Neural progenitor cell (in vitro differentiated cells): ENCODE measurements at regions not wholly inside any gene's neighbourhood (a gene's known extent, or its start where the extent isn't known, plus 50 kb on each side); places are given as distances from the start of the nearest gene placed in this dataset.

ENCODE experiments used
- DNase-seq: peaks from one replicate; pipeline ENCODE4 v3.0.0-alpha.2; 2016; ENCODE audit warnings: low spot score
- H2AFZ ChIP-seq: fragments of 200-600 bp; sonication (generic); replicated peaks from 2 replicates; pipeline ENCODE4 v1.6.1; 2016; ENCODE audit warnings: antibody characterized with exemption
- H3F3A ChIP-seq: fragments of 200-600 bp; sonication (generic); 2 replicates; pipeline ENCODE4 v1.6.1; 2016; ENCODE audit warnings: antibody characterized with exemption, low read depth
- H3K27ac ChIP-seq: fragments of 200-600 bp; sonication (generic); 2 replicates; pipeline ENCODE4 v1.5.1; 2016; ENCODE audit warnings: mild to moderate bottlenecking
- H3K27me3 ChIP-seq: fragments of 200-600 bp; sonication (generic); 2 replicates; pipeline ENCODE4 v1.6.1; 2016; ENCODE audit warnings: mild to moderate bottlenecking, moderate library complexity
- H3K36me3 ChIP-seq: fragments of 200-600 bp; sonication (generic); 2 replicates; pipeline ENCODE4 v1.5.1; 2016
- H3K4me1 ChIP-seq: fragments of 200-600 bp; sonication (generic); 2 replicates; pipeline ENCODE4 v1.6.1; 2016; ENCODE audit warnings: mixed run types
- H3K4me2 ChIP-seq: fragments of 200-600 bp; sonication (generic); 2 replicates; pipeline ENCODE4 v1.6.1; 2016
- H3K4me3 ChIP-seq: fragments of 200-600 bp; sonication (generic); 2 replicates; pipeline ENCODE4 v1.5.1; 2016
- H3K79me2 ChIP-seq: fragments of 200-600 bp; sonication (generic); 2 replicates; pipeline ENCODE4 v1.6.1; 2016; ENCODE audit warnings: low read depth
- H3K9ac ChIP-seq: fragments of 200-600 bp; sonication (generic); 2 replicates; pipeline ENCODE4 v1.6.1; 2016
- H3K9me3 ChIP-seq: fragments of 200-600 bp; sonication (generic); 2 replicates; pipeline ENCODE4 v1.5.1; 2016; ENCODE audit warnings: low read depth
- H4K20me1 ChIP-seq: fragments of 200-600 bp; sonication (generic); 2 replicates; pipeline ENCODE4 v1.6.1; 2016; ENCODE audit warnings: low read depth
- H3K27ac Mint-ChIP-seq: 3 replicates; pipeline ENCODE4 v1.8.0; 2021; ENCODE audit warnings: mixed read lengths
- H3K27me3 Mint-ChIP-seq: 2 replicates; pipeline ENCODE4 v1.8.0; 2022; ENCODE audit warnings: low read depth, mild to moderate bottlenecking, inconsistent platforms, moderate library complexity, mixed read lengths; ENCODE audit not compliant: insufficient read depth
- H3K36me3 Mint-ChIP-seq: 3 replicates; pipeline ENCODE4 v1.8.0; 2021; ENCODE audit warnings: mixed read lengths
- H3K4me1 Mint-ChIP-seq: 3 replicates; pipeline ENCODE4 v1.8.0; 2021; ENCODE audit warnings: mixed read lengths
- H3K4me3 Mint-ChIP-seq: 3 replicates; pipeline ENCODE4 v1.8.0; 2021; ENCODE audit warnings: mild to moderate bottlenecking, moderate library complexity, mixed read lengths
- H3K9me3 Mint-ChIP-seq: 3 replicates; pipeline ENCODE4 v1.8.0; 2020; ENCODE audit warnings: mixed read lengths
- EZH2 ChIP-seq: fragments of 200-600 bp; sonication (generic); IDR thresholded peaks from 2 replicates; pipeline ENCODE4 v1.6.1; 2017; ENCODE audit warnings: antibody characterized with exemption, mild to moderate bottlenecking, moderate library complexity
- EZH2phosphoT487 ChIP-seq: fragments of 200-600 bp; sonication (generic); IDR thresholded peaks from 2 replicates; pipeline ENCODE4 v1.6.1; 2017; ENCODE audit warnings: antibody characterized with exemption
- TF ChIP-seq, protein P1 (sequence below): fragments of 200-600 bp; sonication (generic); IDR thresholded peaks from 2 replicates; pipeline ENCODE4 v1.5.1; 2017; ENCODE audit warnings: antibody characterized with exemption, mild to moderate bottlenecking

DNA sequence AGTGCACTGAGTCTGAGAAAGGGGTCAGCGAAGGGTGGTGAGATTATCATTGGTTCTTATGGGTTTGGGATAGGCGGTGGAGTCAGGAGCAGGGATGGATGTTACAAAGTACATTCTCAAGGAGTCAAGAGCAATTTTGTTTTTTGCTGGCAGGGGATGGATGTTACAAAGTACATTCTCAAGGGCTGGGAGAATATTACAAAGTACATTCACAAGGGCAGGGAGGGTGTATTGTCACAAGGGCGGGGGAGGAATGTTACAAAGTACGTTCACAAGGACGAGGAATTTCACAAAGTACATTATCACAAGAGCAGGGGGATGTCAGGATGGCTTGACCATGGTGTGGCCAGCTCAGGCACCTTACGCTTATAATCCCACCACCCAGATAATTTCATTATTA, 59.3 kb upstream of the FAM89A start:
- no peak for DNase-seq
- Mint-ChIP-seq H3K36me3 (no peaks in the 10 kb centered on the region), H3K9me3 (no peaks in the 10 kb centered on the region), H3K4me3 (no peak overlapping the region), H3K4me1 (peaks cover 11% of the 10 kb centered on the region), H3K27me3 (peaks cover 9% of the 10 kb centered on the region), H3K27ac (no peak overlapping the region)
- Histone ChIP-seq H3K79me2 (no peaks in the 10 kb centered on the region), H3K4me2 (no peak overlapping the region), H3K9ac (no peak overlapping the region), H4K20me1 (no peaks in the 10 kb centered on the region), H3K4me3 (no peak overlapping the region), H3F3A (no peaks in the 10 kb centered on the region), H2AFZ (no peak overlapping the region), H3K36me3 (no peaks in the 10 kb centered on the region), H3K4me1 (no peaks in the 10 kb centered on the region), H3K9me3 (no peaks in the 10 kb centered on the region), H3K27ac (no peak overlapping the region), H3K27me3 (peaks cover 38% of the 10 kb centered on the region)
- TF ChIP-seq, protein P1, sequence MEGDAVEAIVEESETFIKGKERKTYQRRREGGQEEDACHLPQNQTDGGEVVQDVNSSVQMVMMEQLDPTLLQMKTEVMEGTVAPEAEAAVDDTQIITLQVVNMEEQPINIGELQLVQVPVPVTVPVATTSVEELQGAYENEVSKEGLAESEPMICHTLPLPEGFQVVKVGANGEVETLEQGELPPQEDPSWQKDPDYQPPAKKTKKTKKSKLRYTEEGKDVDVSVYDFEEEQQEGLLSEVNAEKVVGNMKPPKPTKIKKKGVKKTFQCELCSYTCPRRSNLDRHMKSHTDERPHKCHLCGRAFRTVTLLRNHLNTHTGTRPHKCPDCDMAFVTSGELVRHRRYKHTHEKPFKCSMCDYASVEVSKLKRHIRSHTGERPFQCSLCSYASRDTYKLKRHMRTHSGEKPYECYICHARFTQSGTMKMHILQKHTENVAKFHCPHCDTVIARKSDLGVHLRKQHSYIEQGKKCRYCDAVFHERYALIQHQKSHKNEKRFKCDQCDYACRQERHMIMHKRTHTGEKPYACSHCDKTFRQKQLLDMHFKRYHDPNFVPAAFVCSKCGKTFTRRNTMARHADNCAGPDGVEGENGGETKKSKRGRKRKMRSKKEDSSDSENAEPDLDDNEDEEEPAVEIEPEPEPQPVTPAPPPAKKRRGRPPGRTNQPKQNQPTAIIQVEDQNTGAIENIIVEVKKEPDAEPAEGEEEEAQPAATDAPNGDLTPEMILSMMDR, result no peak
- no peak for TF ChIP-seq EZH2phosphoT487
- no peak for TF ChIP-seq EZH2

DNA sequence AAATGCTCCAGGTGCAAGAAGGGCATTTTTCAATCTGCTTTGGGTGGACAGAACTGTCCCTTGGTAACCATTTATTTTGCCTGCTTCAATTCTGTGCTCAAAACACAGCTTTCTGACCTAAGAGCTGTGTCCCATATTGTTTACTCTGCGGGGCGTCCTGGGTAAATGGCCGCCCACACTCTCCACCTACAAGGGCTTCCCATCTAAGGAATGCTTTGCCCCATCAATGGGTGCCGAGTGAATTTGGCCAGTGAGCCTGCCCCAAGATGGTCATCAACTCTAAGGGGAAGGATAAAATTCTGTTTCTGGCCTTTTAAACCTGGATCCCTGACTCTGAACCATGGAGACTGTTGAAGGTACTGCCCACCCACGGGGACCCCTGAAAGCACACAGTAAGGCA, 55.5 kb upstream of the FAM89A start:
- peaks cover 14% of the 10 kb centered on the region for H3K27me3 Mint-ChIP-seq
- H3K4me3 ChIP-seq, result no peak overlapping the region
- peaks cover 29% of the 10 kb centered on the region for H3K4me1 Mint-ChIP-seq

DNA sequence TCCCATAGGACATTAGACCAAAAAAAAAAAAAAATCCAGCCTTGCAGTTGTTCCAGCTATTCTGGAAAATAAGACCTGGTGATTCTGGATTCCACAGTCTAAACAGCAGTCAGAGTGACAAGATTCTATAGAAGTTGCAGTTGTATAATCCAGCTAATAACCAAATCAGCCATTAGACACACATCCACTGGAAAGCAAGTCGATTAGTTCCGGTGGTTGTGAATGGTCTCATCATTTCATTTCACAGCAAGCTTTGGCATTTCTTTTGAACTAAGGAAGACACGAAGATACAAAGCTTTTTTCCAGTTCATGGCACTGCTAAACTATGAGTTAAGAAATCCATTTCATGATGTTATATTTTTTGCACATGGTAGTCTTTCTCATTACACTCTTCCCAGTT, 54.4 kb upstream of the FAM89A start:
- Mint-ChIP-seq H3K9me3 (no peaks in the 10 kb centered on the region), H3K27me3 (peaks cover 13% of the 10 kb centered on the region)
- H3K27ac ChIP-seq, result no peak overlapping the region

More for the DNA sequence above, 55.5 kb upstream of the FAM89A start:
- no peak overlapping the region for H3K9ac ChIP-seq
- H3K27ac ChIP-seq, result no peak overlapping the region
- no peak overlapping the region for H3K4me2 ChIP-seq
- TF ChIP-seq EZH2 (no peak), EZH2phosphoT487 (no peak)
- TF ChIP-seq, protein P1, result no peak
- peaks cover 4% of the 10 kb centered on the region for H3F3A ChIP-seq
- H2AFZ ChIP-seq, result no peak overlapping the region
- H3K79me2 ChIP-seq, result no peaks in the 10 kb centered on the region
- H3K36me3 Mint-ChIP-seq, result no peaks in the 10 kb centered on the region
- peaks cover 44% of the 10 kb centered on the region for H3K27me3 ChIP-seq
- peaks cover 10% of the 10 kb centered on the region for H3K4me1 ChIP-seq
- H3K9me3 Mint-ChIP-seq, result no peaks in the 10 kb centered on the region
- no peaks in the 10 kb centered on the region for H4K20me1 ChIP-seq
- DNase-seq, result no peak
- no peaks in the 10 kb centered on the region for H3K36me3 ChIP-seq
- no peaks in the 10 kb centered on the region for H3K9me3 ChIP-seq
- H3K4me3 Mint-ChIP-seq, result no peak overlapping the region
- H3K27ac Mint-ChIP-seq, result no peak overlapping the region

More for the DNA sequence above, 54.4 kb upstream of the FAM89A start:
- Histone ChIP-seq H3K9ac (no peak overlapping the region), H3K36me3 (no peaks in the 10 kb centered on the region), H3K4me1 (peaks cover 10% of the 10 kb centered on the region), H3K79me2 (no peaks in the 10 kb centered on the region), H3F3A (peaks cover 4% of the 10 kb centered on the region), H4K20me1 (no peaks in the 10 kb centered on the region), H3K27me3 (peaks cover 54% of the 10 kb centered on the region), H3K9me3 (no peaks in the 10 kb centered on the region), H2AFZ (no peak overlapping the region), H3K4me2 (no peak overlapping the region), H3K4me3 (no peak overlapping the region)
- peaks cover 29% of the 10 kb centered on the region for H3K4me1 Mint-ChIP-seq
- H3K36me3 Mint-ChIP-seq, result no peaks in the 10 kb centered on the region
- no peak for TF ChIP-seq EZH2
- no peak for TF ChIP-seq EZH2phosphoT487
- TF ChIP-seq, protein P1, result no peak
- H3K27ac Mint-ChIP-seq, result peak overlapping the region; percentile 97
- no peak for DNase-seq
- no peak overlapping the region for H3K4me3 Mint-ChIP-seq
